ENCODE measurements at regions not wholly inside any gene's neighbourhood (a gene's known extent, or its start where the extent isn't known, plus 50 kb on each side); places are given as distances from the start of the nearest gene placed in this dataset.

DNA sequence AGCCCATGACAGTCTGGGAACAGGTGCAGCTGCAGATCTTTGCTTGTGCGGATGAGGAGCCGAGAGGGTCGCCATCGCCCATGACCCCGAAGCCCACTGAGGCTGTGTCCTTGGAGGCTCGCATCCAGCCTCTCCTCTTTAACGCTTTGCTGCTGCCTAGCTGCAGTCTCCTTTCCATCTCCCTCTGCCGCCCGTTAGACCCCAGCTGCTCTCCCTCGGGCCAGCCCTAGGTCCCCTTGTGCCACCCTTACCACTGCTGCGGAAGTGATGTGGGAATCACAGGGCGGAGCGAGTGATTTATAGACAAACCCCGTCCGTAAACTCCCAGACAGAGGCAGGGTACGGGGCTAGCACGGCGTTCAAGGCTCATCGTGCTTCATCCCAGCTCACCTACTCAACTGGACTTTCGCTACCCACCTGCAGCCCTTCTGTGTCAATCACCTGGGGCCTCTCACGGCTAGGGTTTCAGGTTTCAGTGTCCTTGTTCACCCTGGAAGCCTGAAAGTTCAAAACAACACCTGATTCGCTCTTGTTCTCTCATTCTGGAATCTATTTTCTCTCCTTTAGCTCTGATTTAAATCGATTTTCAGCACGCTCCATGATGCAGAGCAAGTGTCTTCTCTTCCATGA, 76.1 kb downstream of the PAX1 start:
- TF ChIP-seq, protein P1, sequence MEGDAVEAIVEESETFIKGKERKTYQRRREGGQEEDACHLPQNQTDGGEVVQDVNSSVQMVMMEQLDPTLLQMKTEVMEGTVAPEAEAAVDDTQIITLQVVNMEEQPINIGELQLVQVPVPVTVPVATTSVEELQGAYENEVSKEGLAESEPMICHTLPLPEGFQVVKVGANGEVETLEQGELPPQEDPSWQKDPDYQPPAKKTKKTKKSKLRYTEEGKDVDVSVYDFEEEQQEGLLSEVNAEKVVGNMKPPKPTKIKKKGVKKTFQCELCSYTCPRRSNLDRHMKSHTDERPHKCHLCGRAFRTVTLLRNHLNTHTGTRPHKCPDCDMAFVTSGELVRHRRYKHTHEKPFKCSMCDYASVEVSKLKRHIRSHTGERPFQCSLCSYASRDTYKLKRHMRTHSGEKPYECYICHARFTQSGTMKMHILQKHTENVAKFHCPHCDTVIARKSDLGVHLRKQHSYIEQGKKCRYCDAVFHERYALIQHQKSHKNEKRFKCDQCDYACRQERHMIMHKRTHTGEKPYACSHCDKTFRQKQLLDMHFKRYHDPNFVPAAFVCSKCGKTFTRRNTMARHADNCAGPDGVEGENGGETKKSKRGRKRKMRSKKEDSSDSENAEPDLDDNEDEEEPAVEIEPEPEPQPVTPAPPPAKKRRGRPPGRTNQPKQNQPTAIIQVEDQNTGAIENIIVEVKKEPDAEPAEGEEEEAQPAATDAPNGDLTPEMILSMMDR (IDR thresholded peaks at IDR 0.05) = no peak
- TF ChIP-seq POLR2A (IDR thresholded peaks at IDR 0.05) = no peak

Data from thyroid gland (tissue), 4 donors.